ENCODE measurements at regions not wholly inside any gene's neighbourhood (a gene's known extent, or its start where the extent isn't known, plus 50 kb on each side); places are given as distances from the start of the nearest gene placed in this dataset.

DNA sequence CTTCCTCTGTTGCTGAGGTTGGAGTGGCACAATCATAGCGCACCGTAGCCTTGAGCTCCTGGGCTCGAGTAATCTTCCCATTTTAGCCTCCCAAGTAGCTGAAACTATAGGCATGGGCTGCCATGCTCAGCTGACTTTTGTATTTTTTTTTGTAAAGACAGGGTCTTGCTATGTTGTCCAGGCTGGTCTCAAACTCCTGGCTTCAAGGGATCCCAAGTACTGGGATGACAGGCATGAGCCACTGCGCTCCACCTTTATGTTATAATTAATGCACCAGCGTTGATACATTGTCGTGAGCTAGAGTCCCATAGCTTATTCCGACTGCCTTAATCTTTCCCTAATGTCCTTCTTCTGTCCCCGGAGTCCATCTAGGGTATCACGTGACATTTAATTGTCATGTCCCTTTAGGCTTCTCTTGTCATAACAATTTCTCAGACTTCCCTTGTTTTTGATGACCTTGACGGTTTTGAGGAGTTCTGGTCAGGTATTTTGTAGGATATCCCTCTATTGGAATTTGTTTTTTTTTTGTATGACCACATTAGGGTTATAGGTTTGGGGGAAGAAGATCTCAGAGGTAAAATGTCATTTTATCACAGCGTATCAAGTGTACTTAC is 63.9 kb downstream of the CEBPB start:
- DNase-seq (ENCODE audit: extremely low read depth, insufficient read length) = no peak
- H3K4me3 ChIP-seq (replicated peaks; ENCODE audit: low read depth, low read length) = no peak overlapping the region

DNA sequence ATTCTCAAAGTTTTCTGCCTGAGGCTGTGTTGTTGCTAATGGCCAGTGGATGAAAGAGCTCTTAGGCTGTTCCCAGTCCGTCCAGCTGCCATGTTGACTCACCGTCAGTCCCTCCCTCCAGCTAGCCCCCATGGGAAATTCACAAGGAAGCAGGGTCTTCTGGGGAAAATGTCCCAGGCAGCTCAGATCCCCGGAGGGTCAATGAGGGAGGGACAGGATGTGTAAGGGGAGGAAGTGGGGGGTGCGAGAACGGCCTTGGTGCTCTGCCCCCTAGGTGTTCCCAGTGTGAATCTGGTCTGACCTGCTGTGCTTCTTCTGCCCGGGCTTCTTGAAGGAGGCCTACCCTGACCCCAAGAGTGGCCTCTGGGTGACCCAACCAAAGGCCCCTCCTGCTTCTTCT is 65.9 kb downstream of the CEBPB start:
- no peaks in the 10 kb centered on the region for H3K36me3 ChIP-seq (ENCODE audit: control insufficient read depth, insufficient read depth, low read length)
- no peak for DNase-seq (ENCODE audit: extremely low read depth, insufficient read length)
- H3K27me3 ChIP-seq (replicated peaks; ENCODE audit: control insufficient read depth, insufficient read depth, low read length) = no peaks in the 10 kb centered on the region; the same call in none of the 2 replicates
- H3K4me3 ChIP-seq (replicated peaks; ENCODE audit: low read depth, low read length) = no peak overlapping the region
- TF ChIP-seq, protein P1, sequence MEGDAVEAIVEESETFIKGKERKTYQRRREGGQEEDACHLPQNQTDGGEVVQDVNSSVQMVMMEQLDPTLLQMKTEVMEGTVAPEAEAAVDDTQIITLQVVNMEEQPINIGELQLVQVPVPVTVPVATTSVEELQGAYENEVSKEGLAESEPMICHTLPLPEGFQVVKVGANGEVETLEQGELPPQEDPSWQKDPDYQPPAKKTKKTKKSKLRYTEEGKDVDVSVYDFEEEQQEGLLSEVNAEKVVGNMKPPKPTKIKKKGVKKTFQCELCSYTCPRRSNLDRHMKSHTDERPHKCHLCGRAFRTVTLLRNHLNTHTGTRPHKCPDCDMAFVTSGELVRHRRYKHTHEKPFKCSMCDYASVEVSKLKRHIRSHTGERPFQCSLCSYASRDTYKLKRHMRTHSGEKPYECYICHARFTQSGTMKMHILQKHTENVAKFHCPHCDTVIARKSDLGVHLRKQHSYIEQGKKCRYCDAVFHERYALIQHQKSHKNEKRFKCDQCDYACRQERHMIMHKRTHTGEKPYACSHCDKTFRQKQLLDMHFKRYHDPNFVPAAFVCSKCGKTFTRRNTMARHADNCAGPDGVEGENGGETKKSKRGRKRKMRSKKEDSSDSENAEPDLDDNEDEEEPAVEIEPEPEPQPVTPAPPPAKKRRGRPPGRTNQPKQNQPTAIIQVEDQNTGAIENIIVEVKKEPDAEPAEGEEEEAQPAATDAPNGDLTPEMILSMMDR (IDR thresholded peaks at IDR 0.05; ENCODE audit: insufficient read depth, low read length, poor library complexity, severe bottlenecking) = no peak

More for the DNA sequence above, 63.9 kb downstream of the CEBPB start:
- Histone ChIP-seq H3K36me3 (ENCODE audit: control insufficient read depth, insufficient read depth, low read length) (no peaks in the 10 kb centered on the region), H3K27me3 (replicated peaks; ENCODE audit: control insufficient read depth, insufficient read depth, low read length) (no peaks in the 10 kb centered on the region; the same call in none of the 2 replicates)
- TF ChIP-seq, protein P1 (IDR thresholded peaks at IDR 0.05; ENCODE audit: insufficient read depth, low read length, poor library complexity, severe bottlenecking) = no peak

DNA sequence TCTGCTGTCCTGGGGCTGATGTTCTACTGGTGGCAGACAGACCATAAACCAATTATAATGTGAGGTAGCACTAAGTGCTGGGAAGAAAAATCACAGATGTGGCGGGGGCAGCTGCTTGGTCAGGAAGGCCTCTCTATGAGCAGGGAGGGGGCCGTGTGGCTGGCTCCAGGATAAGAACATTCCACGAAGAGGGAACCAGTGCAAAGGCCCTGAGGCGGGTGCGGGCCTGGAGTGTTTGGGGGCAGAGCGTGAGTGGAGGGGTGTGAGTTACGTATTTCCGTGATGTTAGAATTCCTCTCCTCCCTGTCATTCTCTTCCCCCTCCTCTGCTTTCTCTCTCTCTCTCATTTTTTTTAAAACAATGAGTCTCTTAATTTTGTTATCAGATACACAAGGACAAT is 67.2 kb downstream of the CEBPB start:
- no peaks in the 10 kb centered on the region for H3K36me3 ChIP-seq (ENCODE audit: control insufficient read depth, insufficient read depth, low read length)
- no peak overlapping the region for H3K4me3 ChIP-seq (replicated peaks; ENCODE audit: low read depth, low read length)
- DNase-seq (ENCODE audit: extremely low read depth, insufficient read length) = no peak
- TF ChIP-seq, protein P1 (IDR thresholded peaks at IDR 0.05; ENCODE audit: insufficient read depth, low read length, poor library complexity, severe bottlenecking) = no peak
- no peaks in the 10 kb centered on the region; the same call in none of the 2 replicates for H3K27me3 ChIP-seq (replicated peaks; ENCODE audit: control insufficient read depth, insufficient read depth, low read length)

DNA sequence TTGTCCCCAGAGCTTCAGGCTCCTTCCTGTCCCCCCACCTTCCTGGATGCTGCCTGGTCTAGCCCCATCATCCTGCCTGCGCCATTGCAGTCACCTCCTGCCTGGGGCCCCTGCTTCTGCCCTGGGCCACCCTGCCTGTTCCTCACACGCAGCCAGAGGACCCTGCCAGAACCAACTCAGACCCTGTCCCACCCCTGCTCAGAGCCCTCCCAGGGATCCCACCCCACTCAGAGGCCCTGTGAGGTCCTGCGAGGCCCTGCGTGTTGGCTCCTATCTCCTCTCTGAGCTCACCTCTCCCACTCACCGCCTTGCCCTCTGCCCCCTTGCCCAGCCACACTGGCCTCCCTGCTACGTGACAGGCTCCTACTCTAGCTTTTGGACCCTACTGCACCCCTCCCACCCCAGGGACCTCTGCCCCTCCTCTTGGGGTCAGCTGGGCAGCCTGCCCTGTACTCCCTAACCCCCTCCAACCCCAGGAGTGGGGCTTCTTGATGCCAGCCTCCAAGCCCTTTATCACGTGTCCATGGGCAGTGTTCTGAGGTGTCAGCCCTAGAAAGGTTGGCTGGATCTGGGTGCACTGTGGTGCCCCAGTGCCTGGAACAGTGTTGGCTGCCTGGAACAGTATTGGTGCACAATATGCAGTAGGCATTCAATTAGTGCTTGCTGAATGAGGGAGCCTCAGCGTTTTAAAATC is 68.3 kb downstream of the CEBPB start:
- no peaks in the 10 kb centered on the region; the same call in 1 of the 2 replicates for H3K27me3 ChIP-seq (replicated peaks; ENCODE audit: control insufficient read depth, insufficient read depth, low read length)
- DNase-seq (ENCODE audit: extremely low read depth, insufficient read length) = no peak
- TF ChIP-seq, protein P1 (IDR thresholded peaks at IDR 0.05; ENCODE audit: insufficient read depth, low read length, poor library complexity, severe bottlenecking) = no peak
- no peak overlapping the region for H3K4me3 ChIP-seq (replicated peaks; ENCODE audit: low read depth, low read length)
- no peaks in the 10 kb centered on the region for H3K36me3 ChIP-seq (ENCODE audit: control insufficient read depth, insufficient read depth, low read length)

DNA sequence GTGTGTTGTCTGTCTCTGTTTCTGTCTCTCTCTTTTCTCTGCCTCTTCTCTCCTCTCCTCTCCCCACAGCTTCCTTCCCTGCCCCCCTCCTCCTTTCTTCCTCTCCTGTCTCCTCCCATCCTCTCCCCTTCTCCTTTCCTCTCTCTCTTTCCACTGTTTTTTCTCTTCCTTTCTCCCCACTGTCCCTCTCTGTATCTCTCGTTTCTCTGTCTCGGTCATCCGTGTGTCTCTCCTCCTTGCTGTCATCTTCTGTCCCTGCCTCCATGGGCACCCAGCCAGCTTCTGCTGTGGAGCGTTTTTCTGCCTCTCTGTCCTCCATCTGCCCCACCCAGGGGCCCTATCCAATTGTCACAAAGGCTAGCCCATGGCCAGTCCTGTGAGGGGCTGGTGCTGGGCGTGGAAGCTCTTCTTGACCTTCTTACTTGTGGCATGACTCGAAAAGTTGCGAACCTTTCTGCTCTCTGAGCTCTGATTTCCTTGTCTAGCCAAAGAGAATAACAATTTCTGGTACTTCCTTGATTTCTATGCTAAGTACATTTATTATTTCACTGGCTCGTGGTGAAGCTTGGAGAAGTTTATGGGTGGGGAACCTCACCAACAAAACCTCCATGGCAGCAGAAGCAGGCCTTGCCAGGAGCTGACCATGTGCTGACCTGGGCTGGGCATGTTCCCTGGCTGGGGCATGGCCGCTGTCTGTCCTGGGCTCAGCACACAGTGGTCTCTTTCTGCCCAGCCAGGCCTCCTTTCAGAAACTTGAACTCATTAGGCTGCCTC is 69.3 kb downstream of the CEBPB start:
- no peak for DNase-seq (ENCODE audit: extremely low read depth, insufficient read length)
- Histone ChIP-seq H3K27me3 (replicated peaks; ENCODE audit: control insufficient read depth, insufficient read depth, low read length) (no peaks in the 10 kb centered on the region; the same call in 1 of the 2 replicates), H3K36me3 (ENCODE audit: control insufficient read depth, insufficient read depth, low read length) (no peaks in the 10 kb centered on the region), H3K4me3 (replicated peaks; ENCODE audit: low read depth, low read length) (no peak overlapping the region)
- TF ChIP-seq, protein P1 (IDR thresholded peaks at IDR 0.05; ENCODE audit: insufficient read depth, low read length, poor library complexity, severe bottlenecking) = no peak
